GM13976 (cell line): ENCODE measurements at regions not wholly inside any gene's neighbourhood (a gene's known extent, or its start where the extent isn't known, plus 50 kb on each side); places are given as distances from the start of the nearest gene placed in this dataset.

Experiments
- DNase-seq: peaks from one replicate; pipeline ENCODE4 v3.0.0; 2012; ENCODE audit warnings: low spot score
- CTCF ChIP-seq: IDR thresholded peaks from 2 replicates; pipeline ENCODE4 v1.5.1; 2012; ENCODE audit warnings: borderline replicate concordance, mild to moderate bottlenecking; ENCODE audit not compliant: insufficient read depth; ENCODE audit errors: extremely low read depth, missing control alignments, control extremely low read depth
- in situ Hi-C: fragments of 300-500 bp; cut with MboI; formaldehyde crosslinking; loops from one replicate; pipeline ENCODE4 v1.12.0; 2022; ENCODE audit warnings: low sequenced_read_pairs, mixed read lengths, inconsistent platforms; ENCODE audit not compliant: unreplicated experiment

- in situ Hi-C loops, result no loop called here
- DNase-seq, result no peak
- no peak for TF ChIP-seq CTCF
These were observed 941.8 kb upstream of the POT1 start for GRCh38 chr7:125871431-125871830.

DNA sequence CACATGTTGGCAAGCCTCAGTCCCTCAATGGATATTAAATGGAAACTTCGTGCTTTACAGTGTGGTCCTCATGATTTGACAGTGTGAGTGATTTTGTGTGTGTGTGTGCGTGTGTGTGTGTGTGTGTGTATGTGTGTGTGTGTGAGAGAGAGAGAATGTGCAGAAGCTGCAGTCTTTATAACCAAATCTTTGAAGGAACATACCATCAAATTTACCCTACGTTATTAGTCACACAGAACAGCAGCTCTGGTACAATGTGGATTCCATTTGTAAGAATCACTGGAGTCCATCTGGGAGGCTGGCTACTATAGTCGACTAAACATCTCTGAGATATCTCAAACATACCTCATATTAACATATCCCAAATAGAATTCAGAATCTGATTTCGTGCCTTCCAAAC is 928.0 kb upstream of the POT1 start:
- in situ Hi-C loops, result no loop called here
- TF ChIP-seq CTCF, result no peak
- no peak for DNase-seq

DNA sequence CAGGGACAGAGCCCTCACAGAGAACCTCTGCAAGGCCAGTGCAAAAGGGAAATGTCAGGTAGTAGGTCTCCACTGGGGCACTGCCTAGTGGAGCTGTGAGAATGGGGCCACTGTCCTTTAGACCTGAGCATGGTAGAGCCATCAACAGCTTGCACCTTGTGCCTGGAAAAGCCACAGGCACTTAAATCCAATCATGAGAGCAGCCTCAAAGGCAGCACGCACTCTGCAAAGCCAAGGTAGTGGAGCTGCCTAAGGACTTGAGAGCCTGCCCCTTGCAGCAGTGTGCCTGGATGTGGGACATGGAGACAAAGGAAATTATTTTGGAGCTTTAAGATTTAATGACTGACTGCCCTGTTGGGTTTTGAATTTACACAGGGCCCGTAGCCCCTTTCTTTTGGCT is 918.5 kb upstream of the POT1 start:
- no peak for TF ChIP-seq CTCF
- no peak for DNase-seq
- in situ Hi-C loops, result no loop called here

DNA sequence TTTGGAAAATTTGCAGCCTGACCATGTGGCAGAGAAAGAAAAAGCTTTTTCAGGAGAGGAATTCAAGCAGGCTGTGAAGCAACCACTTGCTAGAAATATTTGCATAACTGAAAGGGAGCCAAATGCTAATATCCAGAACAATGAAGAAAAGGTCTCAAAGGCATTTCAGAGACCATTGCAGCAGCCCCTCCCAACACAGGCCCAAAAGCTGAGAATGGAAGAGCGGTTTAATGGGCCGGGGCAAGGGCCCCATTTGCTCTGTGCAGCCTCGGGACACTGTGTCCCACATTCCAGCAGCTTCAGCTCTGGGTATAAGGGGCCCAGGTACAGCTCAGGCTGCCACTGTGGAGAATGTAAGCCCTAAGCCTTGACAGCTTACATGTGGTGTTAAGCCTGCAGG is 918.1 kb upstream of the POT1 start:
- DNase-seq, result no peak
- in situ Hi-C loops, result no loop called here

DNA sequence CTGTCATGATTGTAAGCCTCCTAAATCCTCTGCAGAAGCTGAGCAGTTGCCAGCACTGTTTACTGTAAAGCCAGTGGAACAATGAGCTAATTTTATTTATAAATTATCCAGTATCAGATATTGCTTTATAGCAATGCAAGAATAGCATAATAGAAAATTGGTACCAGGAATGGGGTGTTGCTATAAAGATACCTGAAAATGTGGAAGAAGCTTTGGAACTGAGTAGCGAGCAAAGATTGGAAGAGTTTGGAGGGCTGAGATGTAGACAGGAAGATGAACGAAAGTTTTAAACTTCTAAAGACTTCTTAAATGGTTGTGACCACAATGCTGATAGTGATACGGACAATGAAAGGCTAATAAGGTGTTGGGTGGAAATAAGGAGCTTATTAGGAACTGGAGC is 917.4 kb upstream of the POT1 start:
- in situ Hi-C loops, result no loop called here
- no peak for TF ChIP-seq CTCF
- no peak for DNase-seq

More for the DNA sequence above, 918.1 kb upstream of the POT1 start:
- no peak for TF ChIP-seq CTCF

GRCh38 chr7:125845686-125846085 is 916.1 kb upstream of the POT1 start:
- in situ Hi-C loops, result no loop called here
- TF ChIP-seq CTCF, result no peak
- DNase-seq, result no peak

DNA sequence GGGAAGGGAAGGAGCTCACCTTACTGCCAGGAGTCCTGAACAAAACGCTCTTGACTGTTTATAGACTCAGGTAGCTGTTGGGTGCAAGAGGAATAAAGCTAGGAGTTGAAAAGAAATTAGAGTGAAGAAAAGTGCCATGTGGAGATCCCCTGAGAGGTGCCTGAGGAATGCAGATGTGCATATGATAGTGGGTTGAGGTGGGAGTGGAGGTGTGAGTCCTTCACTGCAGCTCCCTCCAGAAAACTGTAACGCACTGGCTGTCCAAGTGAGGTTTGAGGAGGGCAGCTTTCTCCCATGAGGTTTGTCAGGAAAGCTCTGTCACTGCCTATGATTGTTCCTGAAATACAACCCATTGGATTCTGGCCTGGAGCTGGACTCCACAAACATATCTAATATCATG is 904.8 kb upstream of the POT1 start:
- in situ Hi-C loops, result no loop called here
- no peak for DNase-seq
- TF ChIP-seq CTCF, result no peak
